Glomerular visceral epithelial cell (primary cell): ENCODE measurements at regions not wholly inside any gene's neighbourhood (a gene's known extent, or its start where the extent isn't known, plus 50 kb on each side); places are given as distances from the start of the nearest gene placed in this dataset.
"Not testable (repeated sequence)": the region's sequence is repeated elsewhere in the genome, so short reads cannot be mapped to it uniquely, and the experiment has no call there.

ENCODE experiments used
- DNase-seq: peaks from one replicate; pipeline ENCODE4 v3.0.0-alpha.2; 2016; ENCODE audit errors: extremely low spot score

DNA sequence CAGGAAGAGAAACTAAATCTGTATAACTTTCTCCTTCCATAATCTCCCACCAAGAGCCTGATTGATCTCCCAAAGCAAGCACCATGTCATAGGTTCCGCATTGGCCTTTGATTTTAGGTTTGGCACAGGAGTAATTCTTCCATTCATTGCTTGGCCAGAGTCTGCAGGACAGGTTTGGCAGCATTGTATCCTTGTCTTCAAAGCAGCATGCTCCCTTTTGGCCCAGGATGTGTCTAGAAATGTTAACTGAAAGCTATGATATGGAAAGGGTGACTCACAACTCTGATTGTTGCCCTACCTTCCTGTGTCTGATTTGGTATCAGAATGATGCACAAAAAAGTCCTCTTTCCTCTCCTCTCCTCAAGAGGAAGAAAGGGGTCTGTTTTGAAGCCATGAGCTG, 824.3 kb upstream of the PRMT6 start:
- no peak for DNase-seq

GRCh38 chr1:106233511-106233910, 823.0 kb upstream of the PRMT6 start:
- DNase-seq, result no peak

GRCh38 chr1:106249365-106249764, 807.1 kb upstream of the PRMT6 start:
- DNase-seq, result no peak

DNA sequence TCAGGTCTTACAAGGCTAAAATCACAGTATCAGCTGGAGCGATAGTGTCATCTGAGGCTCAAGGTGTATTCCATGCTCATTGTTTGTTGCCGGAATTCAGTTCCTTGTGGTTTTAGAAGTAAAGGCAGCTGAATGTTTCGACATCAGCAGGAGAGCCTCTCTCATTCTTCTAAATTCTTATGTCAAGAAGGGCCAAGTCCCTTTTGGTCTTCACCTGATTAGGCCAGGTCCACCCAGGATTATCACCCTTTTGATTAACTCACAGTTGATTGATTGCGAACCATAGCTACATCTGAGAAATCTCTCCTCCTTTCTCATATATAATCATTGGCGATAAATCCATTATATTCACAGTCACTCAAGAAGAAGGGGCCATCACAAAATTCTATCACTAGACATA, 806.7 kb upstream of the PRMT6 start:
- DNase-seq, result no peak

- DNase-seq, result no peak
These were observed 801.7 kb upstream of the PRMT6 start for GRCh38 chr1:106254748-106255147.

DNA sequence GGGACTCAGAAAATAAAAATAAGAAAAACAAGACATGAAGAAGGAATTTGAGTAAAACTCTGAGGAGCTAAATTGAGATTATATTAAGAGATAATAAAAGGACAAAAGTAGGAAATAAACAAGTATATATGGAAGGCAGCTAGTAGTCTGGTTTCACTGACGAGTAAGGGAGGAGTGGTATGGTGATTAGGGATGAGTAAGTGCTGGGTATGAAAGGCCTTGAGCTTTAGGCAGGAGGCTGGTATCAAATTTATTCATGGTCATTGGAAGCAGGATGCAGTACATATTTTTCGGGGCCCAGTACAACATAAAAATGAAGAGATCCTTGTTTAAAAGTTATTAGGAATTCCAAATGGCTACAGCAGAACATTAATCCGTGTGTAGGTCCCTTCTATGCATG, 789.7 kb upstream of the PRMT6 start:
- no peak for DNase-seq

- DNase-seq, result no peak
These were observed 788.4 kb upstream of the PRMT6 start for GRCh38 chr1:106268070-106268469.

DNA sequence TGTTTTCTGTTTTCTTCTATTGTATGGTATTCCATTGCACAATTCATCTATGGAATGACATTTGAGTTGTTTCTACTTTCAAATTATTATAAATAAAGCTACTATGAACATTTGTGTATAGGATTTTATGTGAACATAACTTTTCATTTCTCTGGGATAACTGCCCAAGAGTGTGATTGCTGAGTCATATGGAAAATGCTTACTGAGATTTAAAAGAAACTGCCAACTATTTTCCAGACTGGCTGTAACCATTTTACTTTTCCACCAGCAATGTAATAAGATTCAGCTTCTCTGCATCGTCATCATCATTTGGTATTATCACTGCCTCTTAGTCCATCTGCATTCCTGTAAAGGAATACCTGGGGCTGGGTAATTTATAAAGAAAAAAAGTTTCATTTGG, 779.6 kb upstream of the PRMT6 start:
- DNase-seq, result no peak

- no peak for DNase-seq
These were observed 778.7 kb upstream of the PRMT6 start for GRCh38 chr1:106277786-106278185.

GRCh38 chr1:106278716-106279115, 777.8 kb upstream of the PRMT6 start:
- DNase-seq, result peak; percentile 12

DNA sequence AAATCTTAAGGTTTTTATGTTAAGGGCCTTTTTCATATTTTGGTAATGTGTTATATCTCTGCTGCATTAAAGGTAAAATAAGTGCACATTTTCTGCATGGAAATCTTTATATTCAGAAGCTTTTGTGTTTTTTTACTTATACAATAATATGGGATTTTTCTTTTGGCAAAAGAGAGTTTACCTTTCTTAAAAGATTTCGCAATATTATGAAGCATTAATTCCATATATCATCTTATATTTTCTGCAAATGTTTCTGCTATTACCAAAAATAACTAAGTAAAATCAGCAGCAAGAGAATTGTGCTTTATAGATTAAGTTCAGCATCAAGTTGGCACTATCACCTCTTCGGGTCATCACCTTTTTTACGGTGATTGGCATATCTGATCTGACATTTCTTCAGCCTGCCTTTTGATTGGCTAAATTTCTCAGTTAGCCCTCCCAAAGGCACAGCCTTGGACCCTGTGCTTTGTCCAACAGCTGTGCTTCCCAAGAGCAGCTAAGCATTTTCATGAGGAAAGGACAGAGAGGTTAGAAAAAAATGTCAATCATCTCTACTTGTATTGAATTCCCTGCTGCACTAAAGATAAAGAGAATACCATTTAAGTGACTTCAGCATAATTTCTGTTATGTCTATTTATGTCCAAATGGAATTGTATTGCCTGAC, 767.1 kb upstream of the PRMT6 start:
- DNase-seq, result no peak

DNA sequence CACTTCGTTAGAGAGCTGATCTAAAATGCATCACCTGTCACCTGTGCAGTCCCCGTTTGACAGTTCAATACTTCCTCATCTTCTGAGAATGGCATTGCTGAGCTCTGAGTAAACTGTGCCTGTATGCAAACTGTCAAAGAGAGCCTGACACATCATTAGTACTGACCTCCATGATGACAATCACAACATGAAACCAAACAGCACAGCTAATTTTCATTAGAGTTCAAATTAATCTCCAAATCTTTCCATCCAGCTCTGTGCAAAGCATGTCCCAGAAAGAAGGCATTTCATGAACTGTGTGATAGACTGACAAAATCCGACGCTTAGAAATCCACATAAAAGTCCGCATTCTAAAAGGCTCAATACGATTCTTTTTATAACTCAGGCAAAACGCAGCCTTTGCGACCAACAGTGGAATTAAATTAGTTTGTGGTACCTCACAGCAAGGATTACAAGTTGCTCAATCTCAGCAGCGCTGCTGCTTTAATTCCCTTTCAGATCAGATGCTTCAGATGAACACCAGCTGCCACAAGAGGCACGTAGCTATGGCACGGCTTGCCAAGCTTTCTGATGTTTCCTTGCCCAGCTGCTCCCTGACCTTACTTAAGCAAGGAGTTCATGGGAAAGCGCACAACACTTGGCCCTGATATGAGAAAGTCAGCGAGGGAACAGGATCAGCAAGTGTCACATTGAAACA, 765.5 kb upstream of the PRMT6 start:
- DNase-seq, result no peak

GRCh38 chr1:106292130-106292529, 764.3 kb upstream of the PRMT6 start:
- DNase-seq, result no peak

DNA sequence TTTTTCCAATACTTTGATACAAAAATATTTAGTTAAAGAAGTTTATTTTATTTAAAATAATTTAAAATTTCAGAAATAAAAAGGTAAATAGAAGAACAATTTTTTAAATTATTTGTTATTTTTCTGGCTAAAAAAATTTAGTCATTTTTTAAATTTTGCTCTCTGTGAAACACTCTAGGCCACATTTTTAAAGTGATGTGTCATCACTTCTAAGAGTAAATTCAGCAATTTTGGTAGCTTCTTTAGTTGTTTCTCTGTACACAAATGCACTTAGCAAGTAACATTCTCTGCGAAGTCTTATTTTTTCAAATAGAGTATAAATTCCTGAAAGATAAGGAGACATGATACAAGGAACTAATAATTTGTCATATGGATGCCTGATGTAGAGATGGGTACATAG, 760.0 kb upstream of the PRMT6 start:
- no peak for DNase-seq

GRCh38 chr1:106304106-106304505, 752.4 kb upstream of the PRMT6 start:
- DNase-seq, result no peak

DNA sequence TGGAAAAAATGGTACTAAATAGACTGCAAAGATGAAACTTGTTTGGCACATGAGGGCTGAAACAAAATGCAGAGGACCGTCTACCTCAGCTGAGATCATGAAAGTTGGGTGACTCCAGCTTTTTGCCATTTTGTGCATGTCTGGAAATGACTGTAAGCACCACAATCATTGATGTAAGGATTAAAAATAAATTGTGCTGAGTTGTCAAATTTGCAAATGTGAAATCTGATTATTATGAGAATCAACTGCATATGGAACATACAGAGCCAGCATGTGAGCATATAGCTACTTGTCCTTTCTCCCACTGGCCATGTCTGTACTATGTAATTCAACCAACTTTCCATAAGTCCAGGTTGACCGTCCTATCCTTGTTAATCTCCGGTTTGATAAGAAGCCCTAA, 736.9 kb upstream of the PRMT6 start:
- no peak for DNase-seq

- no peak for DNase-seq
These were observed 730.9 kb upstream of the PRMT6 start for GRCh38 chr1:106325600-106325999.

GRCh38 chr1:106344494-106344893, 712.0 kb upstream of the PRMT6 start:
- no peak for DNase-seq

DNA sequence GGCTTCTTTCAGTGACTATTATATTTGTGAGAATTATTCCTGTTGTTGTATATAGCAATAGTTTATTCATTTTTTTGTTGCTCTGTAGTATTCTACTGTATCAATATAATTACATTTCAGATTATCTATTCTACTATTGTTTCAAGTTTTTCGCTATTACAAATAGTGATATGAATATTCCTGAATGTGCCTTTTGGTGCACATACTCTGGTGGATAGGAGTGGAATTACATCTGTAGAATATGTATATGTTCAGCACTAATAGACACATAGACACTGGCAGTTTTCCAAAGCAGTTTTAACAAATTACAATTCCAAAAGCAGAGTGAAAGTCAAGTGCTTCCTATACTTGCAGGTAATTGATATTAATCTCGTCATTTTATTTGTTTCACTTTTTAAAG, 696.2 kb upstream of the PRMT6 start:
- no peak for DNase-seq

- no peak for DNase-seq
These were observed 689.7 kb upstream of the PRMT6 start for GRCh38 chr1:106366627-106367319.

- no peak for DNase-seq
These were observed 678.2 kb upstream of the PRMT6 start for GRCh38 chr1:106378261-106378660.

GRCh38 chr1:106380772-106381171, 675.7 kb upstream of the PRMT6 start:
- no peak for DNase-seq

GRCh38 chr1:106389160-106389559, 667.3 kb upstream of the PRMT6 start:
- DNase-seq, result not testable (repeated sequence)
